ENCODE measurements at regions not wholly inside any gene's neighbourhood (a gene's known extent, or its start where the extent isn't known, plus 50 kb on each side); places are given as distances from the start of the nearest gene placed in this dataset.

DNA sequence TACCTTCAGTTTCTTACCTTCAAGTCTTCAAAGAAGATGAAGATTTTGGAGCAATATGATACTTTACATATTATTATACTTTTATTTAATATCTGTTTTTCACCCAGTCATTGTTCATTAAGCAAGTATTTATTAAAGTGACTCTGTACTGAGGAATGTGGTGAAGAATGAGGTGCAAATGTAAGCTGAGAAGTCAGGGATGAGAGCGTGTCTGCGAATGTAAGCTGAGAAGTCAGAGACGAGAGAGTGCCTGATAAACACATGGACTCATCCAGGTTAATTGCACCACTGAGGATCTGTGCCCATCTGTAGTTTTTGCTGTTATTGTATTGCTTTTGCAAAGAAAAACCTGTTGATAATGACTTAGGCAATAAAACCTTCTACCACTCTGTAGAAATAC lies 211.9 kb upstream of the FAR2 start:
- peak; percentile 39 for DNase-seq (ENCODE audit: low read depth)
- TF ChIP-seq, protein P1, sequence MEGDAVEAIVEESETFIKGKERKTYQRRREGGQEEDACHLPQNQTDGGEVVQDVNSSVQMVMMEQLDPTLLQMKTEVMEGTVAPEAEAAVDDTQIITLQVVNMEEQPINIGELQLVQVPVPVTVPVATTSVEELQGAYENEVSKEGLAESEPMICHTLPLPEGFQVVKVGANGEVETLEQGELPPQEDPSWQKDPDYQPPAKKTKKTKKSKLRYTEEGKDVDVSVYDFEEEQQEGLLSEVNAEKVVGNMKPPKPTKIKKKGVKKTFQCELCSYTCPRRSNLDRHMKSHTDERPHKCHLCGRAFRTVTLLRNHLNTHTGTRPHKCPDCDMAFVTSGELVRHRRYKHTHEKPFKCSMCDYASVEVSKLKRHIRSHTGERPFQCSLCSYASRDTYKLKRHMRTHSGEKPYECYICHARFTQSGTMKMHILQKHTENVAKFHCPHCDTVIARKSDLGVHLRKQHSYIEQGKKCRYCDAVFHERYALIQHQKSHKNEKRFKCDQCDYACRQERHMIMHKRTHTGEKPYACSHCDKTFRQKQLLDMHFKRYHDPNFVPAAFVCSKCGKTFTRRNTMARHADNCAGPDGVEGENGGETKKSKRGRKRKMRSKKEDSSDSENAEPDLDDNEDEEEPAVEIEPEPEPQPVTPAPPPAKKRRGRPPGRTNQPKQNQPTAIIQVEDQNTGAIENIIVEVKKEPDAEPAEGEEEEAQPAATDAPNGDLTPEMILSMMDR (IDR thresholded peaks at IDR 0.05; ENCODE audit: low read length, missing control alignments), result no peak
- H3K4me3 ChIP-seq (replicated peaks; ENCODE audit: low read depth, low read length), result no peak overlapping the region

DNA sequence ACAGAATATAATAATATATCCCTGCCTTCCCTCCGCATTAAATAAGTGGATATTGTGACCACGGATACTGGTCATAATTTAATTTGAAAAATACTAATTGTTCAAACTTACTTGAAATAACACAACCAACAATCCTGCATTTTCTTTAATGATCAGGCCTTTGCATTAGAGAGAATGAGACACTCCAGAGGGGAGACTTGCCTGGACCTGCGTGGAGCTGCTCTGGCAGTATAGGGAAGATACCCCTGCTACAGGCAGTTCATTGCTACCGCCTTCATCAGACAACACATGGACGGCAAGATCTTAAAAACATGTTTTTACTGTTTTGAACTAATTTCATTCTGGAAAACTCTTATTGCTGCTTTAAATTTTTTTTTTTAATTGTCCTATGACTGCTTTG lies 211.0 kb upstream of the FAR2 start:
- TF ChIP-seq, protein P1 (IDR thresholded peaks at IDR 0.05; ENCODE audit: low read length, missing control alignments), result no peak
- DNase-seq (ENCODE audit: low read depth), result no peak
- no peak overlapping the region for H3K4me3 ChIP-seq (replicated peaks; ENCODE audit: low read depth, low read length)

DNA sequence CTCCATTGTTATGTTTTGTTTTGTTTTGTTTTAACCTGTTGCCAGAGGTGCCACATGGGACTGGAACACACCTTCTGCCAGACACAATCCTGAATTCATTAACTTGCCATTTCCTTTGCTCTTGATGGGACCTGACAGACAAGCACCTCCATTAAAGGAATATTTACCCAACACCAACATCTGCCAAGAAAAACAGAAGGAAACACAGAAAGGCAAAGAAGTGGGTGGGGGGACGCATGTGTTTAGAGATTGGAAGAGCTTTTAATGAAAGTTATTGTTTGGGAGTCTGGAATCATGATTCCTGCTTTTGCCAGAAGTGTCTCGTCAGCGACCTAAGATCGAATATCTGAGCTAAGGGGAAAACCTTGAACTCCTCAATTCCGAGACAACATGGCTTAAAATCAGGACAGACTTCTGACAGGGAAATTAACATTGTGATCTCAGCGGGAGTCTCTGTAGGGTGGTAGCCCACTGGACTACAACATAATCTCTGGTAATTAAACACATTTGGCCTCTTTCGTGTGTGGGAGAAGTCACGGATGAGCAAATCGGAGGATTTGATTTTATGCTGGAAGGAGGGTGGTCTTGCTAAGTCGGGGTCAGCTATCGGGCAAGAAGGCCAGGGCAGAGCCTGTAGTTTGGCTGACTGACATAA lies 210.4 kb upstream of the FAR2 start:
- DNase-seq (ENCODE audit: low read depth), result no peak
- TF ChIP-seq, protein P1 (IDR thresholded peaks at IDR 0.05; ENCODE audit: low read length, missing control alignments), result no peak

GRCh38 chr12:28939427-28939826 lies 209.7 kb upstream of the FAR2 start:
- H3K4me3 ChIP-seq (replicated peaks; ENCODE audit: low read depth, low read length), result no peak overlapping the region
- DNase-seq (ENCODE audit: low read depth), result no peak
- TF ChIP-seq, protein P1 (IDR thresholded peaks at IDR 0.05; ENCODE audit: low read length, missing control alignments), result no peak

More for the DNA sequence above, 210.4 kb upstream of the FAR2 start:
- H3K4me3 ChIP-seq (replicated peaks; ENCODE audit: low read depth, low read length), result no peak overlapping the region

- DNase-seq (ENCODE audit: low read depth), result peak; percentile 20
- TF ChIP-seq, protein P1 (IDR thresholded peaks at IDR 0.05; ENCODE audit: low read length, missing control alignments), result no peak
These were observed 207.8 kb upstream of the FAR2 start for GRCh38 chr12:28941248-28941647.

GRCh38 chr12:28946361-28946760 lies 202.7 kb upstream of the FAR2 start:
- TF ChIP-seq, protein P1 (IDR thresholded peaks at IDR 0.05; ENCODE audit: low read length, missing control alignments), result no peak
- no peak for DNase-seq (ENCODE audit: low read depth)
- H3K4me3 ChIP-seq (replicated peaks; ENCODE audit: low read depth, low read length), result no peak overlapping the region

More at GRCh38 chr12:28941248-28941647, 207.8 kb upstream of the FAR2 start:
- no peak overlapping the region for H3K4me3 ChIP-seq (replicated peaks; ENCODE audit: low read depth, low read length)

DNA sequence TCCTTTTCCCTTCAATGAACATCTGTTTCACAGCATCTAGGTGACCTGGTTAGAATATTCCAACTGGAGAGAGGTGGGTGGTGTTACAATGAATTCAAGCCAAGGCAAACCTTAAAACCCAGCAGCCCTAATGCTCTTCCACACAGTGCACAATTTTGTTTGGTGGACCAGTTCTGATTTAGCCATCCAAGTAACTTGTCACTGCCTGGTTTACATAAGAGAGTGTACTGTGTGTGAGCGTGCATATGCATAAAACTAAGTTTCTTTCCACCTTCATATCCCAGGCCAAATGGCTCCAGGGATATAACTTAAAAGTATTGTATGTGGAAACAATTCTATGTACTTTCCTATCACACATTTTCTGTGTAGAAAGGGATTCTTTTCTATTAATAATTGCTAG lies 200.4 kb upstream of the FAR2 start:
- DNase-seq (ENCODE audit: low read depth), result no peak
- TF ChIP-seq, protein P1 (IDR thresholded peaks at IDR 0.05; ENCODE audit: low read length, missing control alignments), result no peak
- no peak overlapping the region for H3K4me3 ChIP-seq (replicated peaks; ENCODE audit: low read depth, low read length)

Measured in fibroblast of pulmonary artery (primary cell).